ENCODE measurements at regions not wholly inside any gene's neighbourhood (a gene's known extent, or its start where the extent isn't known, plus 50 kb on each side); places are given as distances from the start of the nearest gene placed in this dataset.
"Not testable (repeated sequence)": the region's sequence is repeated elsewhere in the genome, so short reads cannot be mapped to it uniquely, and the experiment has no call there.

- DNase-seq (ENCODE audit: low spot score): no peak
Measured at GRCh38 chr11:122441666-122442035, 213.9 kb upstream of the UBASH3B start.

GRCh38 chr11:122440811-122441665, 214.5 kb upstream of the UBASH3B start:
- peak; percentile 14 for DNase-seq (ENCODE audit: low spot score)

- DNase-seq (ENCODE audit: low spot score): peak; percentile 45
Measured at GRCh38 chr11:122439866-122440810, 215.4 kb upstream of the UBASH3B start.

GRCh38 chr11:122436188-122436555, 219.3 kb upstream of the UBASH3B start:
- DNase-seq (ENCODE audit: low spot score): no peak

GRCh38 chr11:122435540-122436187, 219.9 kb upstream of the UBASH3B start:
- no peak for DNase-seq (ENCODE audit: low spot score)

- no peak for DNase-seq (ENCODE audit: low spot score)
Measured at GRCh38 chr11:122434786-122435185, 220.7 kb upstream of the UBASH3B start.

- no peak for DNase-seq (ENCODE audit: low spot score)
Measured at GRCh38 chr11:122430490-122430889, 225.0 kb upstream of the UBASH3B start.

- DNase-seq (ENCODE audit: low spot score): no peak
Measured at GRCh38 chr11:122426073-122426472, 229.4 kb upstream of the UBASH3B start.

- DNase-seq (ENCODE audit: low spot score): no peak
Measured at GRCh38 chr11:122424636-122425035, 230.9 kb upstream of the UBASH3B start.

GRCh38 chr11:122423886-122424285, 231.6 kb upstream of the UBASH3B start:
- no peak for DNase-seq (ENCODE audit: low spot score)

GRCh38 chr11:122423273-122423672, 232.2 kb upstream of the UBASH3B start:
- no peak for DNase-seq (ENCODE audit: low spot score)

- no peak for DNase-seq (ENCODE audit: low spot score)
Measured at GRCh38 chr11:122422682-122423081, 232.8 kb upstream of the UBASH3B start.

- DNase-seq (ENCODE audit: low spot score): no peak
Measured at GRCh38 chr11:122421702-122422101, 233.8 kb upstream of the UBASH3B start.

GRCh38 chr11:122418032-122418431, 237.5 kb upstream of the UBASH3B start:
- DNase-seq (ENCODE audit: low spot score): no peak

- no peak for DNase-seq (ENCODE audit: low spot score)
Measured at GRCh38 chr11:122414406-122415018, 241.0 kb upstream of the UBASH3B start.

- DNase-seq (ENCODE audit: low spot score): no peak
Measured at GRCh38 chr11:122413677-122414076, 241.8 kb upstream of the UBASH3B start.

GRCh38 chr11:122412581-122412980, 242.9 kb upstream of the UBASH3B start:
- DNase-seq (ENCODE audit: low spot score): no peak

GRCh38 chr11:122406466-122406865, 249.1 kb upstream of the UBASH3B start:
- no peak for DNase-seq (ENCODE audit: low spot score)

- DNase-seq (ENCODE audit: low spot score): no peak
Measured at GRCh38 chr11:122405547-122406341, 249.8 kb upstream of the UBASH3B start.

- DNase-seq (ENCODE audit: low spot score): no peak
Measured at GRCh38 chr11:122404571-122404970, 251.0 kb upstream of the UBASH3B start.

GRCh38 chr11:122401581-122401980, 253.9 kb upstream of the UBASH3B start:
- not testable (repeated sequence) for DNase-seq (ENCODE audit: low spot score)
